NCI-H82 treated with DMSO at 0.1 percent for 48 hours (cell line): ENCODE measurements at regions not wholly inside any gene's neighbourhood (a gene's known extent, or its start where the extent isn't known, plus 50 kb on each side); places are given as distances from the start of the nearest gene placed in this dataset.

Experiments used
- DNase-seq: peaks from one replicate; lab custom pipeline; 2025; ENCODE audit not compliant: unreplicated experiment; lab: John Stamatoyannopoulos, UW

DNA sequence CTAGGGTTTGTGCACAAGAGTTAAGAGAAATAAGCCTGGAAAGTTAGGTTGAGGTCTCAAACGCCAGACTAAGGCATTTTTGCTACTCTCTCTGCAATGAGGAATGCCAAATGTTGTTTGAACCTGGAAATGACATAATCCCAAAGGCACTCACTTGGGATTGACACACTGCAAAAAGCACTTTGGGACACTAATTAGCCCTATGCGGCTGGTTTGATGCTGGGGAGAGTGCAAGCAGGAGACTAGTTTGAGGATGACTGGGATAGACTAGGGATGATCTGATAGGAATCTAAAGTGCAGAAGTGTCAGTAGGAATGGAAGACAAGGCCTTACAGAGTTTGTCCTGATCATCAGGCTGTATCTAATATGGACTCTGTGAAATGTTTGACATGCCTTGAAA, 469.0 kb downstream of the SLC4A3 start:
- DNase-seq = no peak

DNA sequence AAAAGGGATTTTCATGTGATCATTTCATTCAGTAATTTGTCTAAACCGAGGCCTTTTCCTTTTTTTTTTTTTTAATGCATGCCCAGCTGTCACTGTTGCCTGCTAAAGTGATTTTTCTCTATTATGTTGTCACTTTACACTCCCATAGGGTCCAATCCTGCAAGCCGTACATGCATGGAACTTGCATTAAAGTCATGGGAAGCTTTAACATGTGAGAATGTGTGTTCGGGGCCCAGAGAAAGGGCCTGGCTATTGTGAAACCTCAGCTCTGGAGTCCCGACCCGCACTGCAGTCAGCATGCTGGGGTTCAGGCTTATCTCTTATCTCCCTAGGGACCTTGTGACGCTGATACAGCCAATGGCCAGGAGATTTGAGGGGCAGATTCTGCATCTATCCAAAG, 474.6 kb downstream of the SLC4A3 start:
- peak; percentile 50 for DNase-seq

DNA sequence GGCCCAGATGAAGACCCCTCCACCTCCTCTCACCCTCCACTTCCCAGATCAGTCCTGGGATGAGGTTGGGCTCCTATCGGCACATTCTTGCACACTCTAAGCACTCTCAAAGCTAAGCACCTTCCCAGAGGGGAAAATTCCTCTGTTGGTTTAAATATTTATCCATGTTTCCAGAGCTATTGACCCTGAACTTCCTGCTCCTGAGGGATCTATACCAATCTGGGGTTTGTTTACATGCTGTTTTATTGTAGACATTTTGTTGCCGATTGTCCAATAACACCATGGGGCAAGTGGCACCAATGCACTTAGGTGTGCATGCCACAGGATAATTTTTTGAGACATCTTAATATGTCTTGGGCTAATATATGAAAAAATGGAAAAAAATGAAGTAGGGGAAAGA, 476.2 kb downstream of the SLC4A3 start:
- DNase-seq = no peak

DNA sequence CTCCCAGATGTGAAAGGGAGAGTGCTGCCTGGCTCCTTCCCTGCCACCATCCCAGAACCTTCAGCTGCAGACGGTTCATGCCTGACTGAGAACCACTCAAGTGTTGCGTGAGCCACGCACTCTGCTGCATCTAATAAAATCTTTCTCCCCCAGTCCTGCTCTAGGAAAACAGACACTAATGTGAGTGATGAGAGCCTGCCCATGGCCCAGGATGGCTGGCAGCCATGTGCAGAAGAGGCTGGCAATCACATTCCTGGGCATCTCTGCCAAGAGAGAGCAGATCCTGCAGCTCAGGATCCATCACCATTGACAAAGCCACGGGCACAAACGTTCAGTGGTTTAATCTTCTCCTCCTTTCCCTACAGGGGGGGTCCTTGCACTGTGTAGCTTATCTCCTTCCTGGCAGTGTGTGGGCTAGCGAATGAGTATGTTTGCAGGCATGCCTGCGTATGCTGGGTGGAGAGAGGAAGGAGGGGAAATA, 477.5 kb downstream of the SLC4A3 start:
- DNase-seq = no peak

DNA sequence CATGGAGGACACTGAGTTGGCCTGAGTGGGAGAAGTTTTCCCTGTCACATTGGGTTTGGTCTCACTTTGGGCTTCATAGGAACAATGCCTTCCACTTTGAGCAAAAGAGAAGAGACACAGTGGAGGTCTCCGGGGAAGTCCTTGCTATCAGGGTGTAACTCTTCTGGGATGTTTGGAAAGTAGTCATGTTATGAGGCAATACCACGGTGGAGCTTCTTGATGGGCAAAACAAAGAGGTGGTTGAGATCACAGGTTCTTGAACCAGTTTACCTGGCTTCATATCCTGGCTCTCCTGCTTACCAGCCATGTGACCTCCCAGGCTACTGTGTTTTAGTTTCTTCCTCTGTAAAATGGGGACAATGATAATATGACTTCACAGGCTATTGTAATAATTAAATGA, 478.6 kb downstream of the SLC4A3 start:
- no peak for DNase-seq

DNA sequence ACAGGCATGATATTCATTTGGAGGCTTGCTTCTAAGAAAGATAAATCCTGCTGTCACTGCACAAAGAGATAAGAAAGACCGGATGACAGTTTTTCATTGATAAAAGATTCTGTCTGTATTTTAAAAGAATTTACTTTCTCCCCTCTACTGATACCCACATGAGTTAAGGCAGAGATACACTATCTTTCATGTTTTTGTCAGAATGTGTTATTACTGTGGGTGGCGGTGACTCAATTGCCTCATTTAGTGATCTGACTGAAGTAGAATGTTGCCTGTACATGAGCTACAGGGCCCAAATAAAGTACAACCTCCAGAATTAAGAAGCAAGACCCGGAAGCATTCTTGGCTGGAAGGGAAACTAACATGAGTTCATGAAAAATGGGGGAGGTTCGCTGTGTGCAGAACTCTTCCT, 480.0 kb downstream of the SLC4A3 start:
- DNase-seq = no peak

DNA sequence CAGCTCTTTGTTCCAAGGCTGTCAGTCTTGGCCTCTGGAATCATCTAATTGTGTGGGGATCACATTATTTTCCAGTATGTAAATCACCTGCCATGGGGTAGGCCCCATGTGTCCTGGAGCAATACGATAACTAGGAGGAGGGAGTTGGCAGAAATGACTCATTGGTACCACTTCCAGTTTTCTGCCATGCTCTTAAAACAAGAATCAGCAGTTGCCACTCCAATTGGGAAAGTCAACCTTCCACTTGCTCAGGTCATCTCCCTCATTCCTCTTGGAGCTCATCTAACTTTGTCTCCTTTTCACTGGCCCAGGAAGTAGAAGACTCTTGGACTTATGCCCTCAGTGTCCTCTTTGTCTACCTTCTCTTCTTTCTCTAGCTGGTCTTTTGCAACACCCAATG, 487.0 kb downstream of the SLC4A3 start:
- no peak for DNase-seq

DNA sequence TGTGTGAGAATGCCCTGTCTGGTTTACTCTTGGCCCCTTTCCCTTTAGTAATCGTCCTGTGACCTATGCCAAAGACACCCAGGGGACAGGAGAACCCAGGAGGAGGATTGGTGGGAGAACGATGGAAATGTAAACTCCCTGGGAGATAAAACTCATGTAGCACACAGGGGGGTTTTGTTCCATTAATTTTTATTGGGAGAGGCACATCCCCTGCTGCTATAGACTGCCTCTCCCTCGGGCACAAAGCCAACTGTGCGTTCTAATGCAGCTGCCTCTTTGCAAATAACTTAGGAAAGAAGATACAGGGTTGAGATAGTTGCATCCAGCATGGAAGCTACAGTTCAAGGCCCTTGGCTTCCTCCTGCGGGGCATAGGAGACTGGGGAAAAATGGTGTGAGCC, 489.6 kb downstream of the SLC4A3 start:
- DNase-seq = no peak

DNA sequence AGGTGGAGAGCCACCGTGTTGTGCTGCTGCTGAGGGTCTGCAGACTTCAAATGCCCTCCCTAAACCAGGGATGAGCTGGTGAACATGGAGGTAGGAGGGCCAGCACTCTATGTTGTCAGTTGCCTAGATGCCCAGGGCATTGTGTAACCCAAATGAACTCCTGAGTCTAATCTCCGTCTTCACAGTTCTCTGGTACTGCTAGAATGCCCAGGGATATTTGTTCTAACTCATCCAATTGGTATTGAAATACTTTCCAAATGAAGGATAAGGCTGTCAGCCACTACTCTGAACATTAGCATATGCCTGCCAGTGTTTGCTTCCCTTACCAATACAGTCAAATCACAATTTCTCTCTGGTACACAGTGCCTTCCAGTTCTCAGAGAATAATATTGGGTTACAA, 492.6 kb downstream of the SLC4A3 start:
- DNase-seq = no peak

DNA sequence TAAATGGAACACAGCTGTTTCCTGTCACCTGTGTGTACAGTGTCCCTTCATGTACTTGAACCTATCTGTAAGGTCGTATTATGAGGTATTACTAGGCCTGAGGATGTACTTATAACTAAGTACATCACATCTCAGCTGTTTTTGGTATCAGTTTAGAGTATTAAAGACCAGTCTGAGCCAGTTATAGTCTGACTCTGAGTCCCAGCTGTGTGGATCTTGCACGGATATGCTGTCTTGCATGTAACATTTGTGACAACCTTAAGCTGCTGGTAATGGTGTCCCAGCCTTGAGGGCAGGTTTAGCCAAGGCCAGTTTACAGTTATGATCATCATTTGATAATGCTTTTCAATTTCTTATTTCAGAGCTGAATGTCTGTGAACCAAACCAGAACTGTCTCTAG, 496.3 kb downstream of the SLC4A3 start:
- no peak for DNase-seq

DNA sequence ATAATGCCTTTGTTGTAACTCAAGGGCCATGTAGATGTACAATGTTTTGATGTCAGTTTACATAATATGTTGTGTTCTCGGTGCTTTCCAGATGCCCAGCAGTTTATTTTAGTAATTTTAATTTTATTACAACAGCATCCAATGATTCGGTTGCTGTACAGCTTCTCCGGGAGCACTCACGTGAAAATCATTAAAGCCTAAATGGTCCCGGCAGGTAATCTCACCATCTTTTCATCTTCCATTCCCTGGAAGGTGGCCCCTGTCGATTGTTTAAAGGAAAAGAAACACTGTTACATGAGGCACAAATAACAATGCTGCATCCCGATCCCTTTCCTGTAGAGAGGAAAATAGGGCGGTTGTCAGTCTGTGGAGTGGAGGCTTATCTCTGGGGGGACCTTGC, 498.1 kb downstream of the SLC4A3 start:
- DNase-seq = no peak

DNA sequence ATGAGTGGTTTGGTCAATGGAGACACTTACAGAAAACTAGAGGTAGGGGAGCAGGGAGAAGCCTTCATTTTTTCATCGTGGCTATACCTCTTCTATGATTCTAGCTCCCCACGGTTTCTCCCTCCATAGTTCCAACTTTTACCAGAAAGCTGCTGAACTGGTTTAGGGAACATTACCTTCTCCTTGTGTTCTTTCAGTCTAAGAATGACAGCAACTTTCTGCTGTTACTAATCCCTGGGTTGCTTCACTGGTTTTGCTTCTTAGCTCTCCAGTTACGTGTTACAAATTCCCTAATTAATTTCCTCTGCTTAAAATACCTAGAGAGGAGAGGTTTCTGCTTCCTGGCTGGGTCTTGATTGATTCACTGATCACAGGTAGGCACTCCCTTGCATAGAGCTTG, 499.9 kb downstream of the SLC4A3 start:
- no peak for DNase-seq

DNA sequence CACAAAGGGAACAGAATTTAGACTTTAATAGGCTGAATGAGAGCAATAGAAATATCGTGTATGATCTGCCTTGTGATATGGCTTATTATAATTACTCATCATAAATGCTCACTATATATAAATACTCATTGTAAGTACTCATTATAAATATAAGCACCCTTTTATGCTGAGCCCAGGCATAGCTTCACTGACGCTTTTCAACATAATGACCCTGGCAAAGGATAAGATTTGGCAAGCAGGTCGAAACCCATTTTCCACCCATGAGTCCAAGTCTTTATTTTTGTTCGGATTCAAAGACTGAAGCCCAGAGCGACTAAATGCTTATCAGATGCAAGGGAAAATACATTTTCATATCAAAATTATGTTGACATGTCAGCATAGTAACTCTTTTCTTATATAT, 500.4 kb downstream of the SLC4A3 start:
- DNase-seq = no peak

DNA sequence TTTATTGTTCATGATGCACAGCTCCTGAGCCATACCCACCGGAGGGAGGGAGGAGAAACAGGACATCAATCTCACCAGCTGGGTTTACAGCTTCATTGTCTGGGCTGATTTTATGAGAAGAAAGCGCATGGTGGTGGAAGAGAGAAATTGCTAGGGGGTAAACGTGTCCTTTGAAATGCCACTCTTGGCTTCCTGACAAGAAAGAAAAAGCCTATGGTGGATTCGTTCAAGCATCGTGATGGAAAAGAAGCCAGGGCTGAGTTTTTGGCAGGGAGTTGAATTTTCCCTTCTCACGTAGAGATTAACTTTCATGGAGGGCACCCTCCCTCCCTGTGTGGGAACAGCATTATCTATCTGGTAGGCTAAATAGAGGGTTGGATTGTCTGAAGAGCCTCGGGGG, 502.0 kb downstream of the SLC4A3 start:
- DNase-seq = no peak

DNA sequence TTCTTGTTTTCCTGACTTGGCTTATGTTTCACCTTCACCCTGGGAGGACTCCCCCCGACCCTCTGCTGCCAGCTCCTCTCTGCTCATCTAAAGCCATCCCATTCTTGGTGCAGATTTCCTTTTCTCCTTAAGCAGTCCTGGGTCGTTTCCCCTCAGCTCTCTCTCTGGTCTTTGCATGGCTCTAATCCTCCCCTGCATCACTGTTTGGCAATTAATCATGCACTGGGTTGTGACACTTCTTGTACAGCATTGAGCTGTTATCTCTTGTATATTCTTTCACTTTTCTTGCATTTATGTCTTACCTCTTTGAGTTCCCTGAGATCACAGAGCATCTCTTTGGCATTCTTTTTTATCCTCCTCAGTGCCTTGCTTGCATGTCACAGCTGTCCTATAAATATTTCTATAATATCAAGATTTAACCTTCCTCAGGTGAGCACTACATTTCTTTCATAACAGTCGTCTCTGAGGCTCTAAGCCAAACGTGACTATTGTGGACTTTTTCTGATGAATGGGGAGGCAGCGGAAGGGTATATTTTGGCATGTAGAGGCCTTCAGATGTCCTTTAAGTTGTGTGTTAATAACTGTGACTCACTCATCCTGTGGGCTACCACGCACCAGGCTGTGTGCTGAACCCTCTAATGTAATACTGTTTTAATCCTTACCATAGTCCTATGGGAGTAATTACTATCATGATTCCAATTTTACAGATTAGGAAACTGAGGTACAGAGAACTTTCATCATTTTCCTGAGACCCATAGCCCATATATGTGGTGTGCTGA, 507.5 kb downstream of the SLC4A3 start:
- DNase-seq = no peak

DNA sequence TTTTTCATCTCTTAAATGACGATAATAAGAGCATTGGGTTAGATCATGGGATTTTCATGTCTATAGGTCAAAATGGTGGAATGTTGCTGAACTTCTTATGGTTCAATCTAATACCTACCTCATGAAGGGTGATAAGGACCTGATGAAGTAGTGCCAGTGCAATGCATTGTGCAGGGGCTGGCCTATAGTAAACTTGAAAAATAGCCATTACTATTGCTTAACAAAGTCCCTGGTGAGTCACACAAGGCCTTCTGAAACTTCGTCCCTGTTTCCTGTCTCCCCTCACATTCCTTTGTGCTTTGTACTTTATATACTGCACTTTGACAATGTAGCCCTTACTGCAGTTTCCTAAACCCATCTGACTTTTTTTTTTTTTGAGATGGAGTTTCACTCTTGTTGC, 515.9 kb downstream of the SLC4A3 start:
- no peak for DNase-seq

DNA sequence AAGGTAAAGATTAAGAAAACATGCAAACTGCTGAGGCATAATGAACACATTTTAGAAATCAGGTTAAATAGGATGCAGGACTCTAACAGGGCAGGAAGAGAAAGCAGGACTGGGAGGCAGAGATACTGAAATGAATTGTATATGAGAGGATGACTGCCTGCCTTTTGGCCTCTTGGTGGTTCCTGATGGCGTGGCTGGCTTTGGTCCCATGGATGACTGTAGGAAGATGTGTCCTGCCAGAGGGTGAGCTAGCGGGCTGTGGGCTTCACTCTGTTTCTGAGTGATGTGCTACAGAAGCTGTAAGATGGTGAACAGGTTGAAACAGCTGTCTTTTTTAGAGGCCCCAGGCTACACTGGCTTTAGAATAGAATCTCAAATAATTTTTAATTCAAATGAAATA, 517.0 kb downstream of the SLC4A3 start:
- DNase-seq = no peak

DNA sequence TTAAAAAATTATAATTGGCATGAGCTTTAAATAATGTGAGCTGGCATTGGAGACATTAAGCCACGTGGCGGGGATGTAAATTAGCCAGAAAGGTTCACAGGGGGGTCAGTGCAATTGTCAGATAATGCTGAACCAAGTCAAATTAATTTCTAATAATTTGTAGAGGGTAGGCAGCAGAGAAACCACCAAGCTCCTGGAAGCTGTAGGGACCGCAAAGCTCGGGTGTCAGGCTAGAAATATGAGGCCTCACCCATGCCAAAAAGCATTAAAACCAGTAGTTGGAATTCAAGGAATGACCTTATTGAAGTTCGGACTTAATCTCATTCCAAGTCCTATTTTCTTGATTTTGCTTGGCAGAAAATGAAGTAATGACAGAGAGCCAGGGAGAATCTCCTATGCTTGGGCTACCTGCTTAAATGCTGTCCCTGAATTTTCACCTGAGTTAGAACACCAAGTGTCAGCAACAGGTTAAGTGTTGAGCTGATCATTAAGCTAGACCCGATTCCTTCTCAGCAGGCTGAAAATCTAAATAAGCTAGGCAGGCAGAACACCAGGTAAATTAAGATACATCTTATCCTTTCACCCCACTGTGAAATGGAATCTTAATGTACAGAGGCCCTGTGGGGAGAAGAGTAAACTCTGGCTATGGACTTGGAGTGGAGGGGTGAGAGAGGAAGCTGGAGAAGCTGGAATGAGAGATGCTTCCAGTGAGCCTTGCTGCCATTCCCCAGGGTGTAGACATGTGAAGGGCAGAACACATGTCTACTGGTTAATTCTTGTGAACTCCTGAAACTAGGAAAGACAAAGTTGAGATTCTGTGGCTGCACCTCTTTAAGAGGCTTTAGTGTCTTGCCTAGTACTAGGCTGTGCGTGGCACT, 520.0 kb downstream of the SLC4A3 start:
- DNase-seq = no peak

DNA sequence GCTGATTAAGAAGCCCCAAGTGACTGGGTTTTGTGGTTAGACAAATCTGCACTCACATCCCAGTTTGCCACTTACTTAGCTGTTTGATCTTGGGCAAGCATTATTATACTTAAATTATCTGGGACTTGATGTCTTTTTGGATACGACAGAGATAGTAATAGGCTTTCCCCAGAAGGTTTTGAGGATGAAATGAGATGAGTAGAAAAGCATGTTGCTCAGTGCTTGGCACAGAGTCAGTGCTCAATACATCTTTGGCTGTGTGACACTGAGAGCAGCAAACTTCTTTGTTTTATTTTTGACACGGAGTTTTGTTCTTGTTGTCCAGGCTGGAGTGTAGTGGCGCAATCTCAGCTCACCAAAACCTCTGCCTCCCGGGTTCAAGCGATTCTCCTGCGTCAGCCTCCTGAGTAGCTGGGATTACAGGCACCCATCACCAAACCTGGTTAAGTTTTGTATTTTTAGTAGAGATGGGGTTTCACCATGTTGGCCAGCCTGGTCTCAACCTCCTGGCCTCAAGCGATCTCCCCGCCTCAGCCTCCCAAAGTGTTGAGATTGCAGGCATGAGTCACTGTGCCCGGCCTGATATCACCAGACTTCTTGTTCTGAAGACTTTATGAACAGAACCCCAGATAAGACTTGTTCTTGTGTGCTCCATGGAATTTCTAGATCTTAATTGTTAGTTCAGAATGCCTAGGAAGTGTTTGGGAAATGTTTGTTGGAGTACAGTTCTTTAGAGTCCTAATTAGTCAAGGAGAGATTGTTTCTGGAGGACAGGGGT, 521.2 kb downstream of the SLC4A3 start:
- DNase-seq = no peak

DNA sequence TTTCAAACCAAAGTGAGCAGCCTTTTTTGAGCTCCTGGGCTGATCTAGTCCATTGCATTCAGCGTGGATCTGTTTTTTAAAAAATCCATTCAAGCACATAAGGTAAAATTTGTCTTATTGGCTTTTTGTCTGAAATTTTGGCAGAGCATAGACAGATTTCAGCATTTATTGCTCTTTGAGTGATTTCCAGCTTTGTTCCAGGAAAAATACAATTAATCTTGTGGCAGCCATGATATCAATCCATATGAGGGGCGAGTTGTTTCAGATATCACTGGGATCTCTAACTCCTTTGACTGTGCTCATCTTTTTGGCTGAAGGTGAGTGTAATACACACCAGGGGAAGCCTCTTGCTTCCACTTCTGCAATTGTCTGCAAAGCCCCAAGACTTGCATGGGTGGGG, 523.9 kb downstream of the SLC4A3 start:
- DNase-seq = no peak

DNA sequence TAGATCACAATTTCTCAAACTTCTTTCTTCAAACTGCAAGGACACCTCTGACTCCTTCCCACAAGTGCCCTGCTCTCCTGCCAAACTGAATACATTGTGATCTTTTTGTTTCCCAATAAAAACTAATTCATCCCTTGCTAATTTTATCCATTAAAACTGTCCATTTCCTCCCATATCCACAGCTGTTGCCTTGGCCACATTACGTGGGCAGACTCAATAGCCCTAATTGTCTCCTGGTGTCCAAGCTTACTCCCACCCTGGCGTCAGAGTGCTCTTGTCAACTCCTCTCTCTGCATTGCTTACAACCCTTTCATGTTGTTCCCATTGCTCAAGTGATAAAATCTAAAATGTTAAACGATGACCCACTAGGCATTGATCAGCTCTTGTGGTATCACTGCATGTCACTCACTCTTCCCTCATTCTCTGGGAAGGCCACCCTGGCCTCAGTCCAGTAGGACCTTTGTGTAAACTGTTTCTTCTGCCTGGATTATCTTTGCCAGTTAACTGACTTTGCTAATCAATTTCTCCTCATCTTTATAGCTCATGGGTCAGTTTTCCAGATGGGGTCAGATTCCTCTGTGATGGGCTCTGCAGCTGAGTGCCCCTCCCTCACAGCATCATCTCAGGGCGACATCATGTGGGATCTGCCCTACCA, 525.0 kb downstream of the SLC4A3 start:
- DNase-seq = no peak
